Stomach (tissue), 8 donors: ENCODE measurements at regions not wholly inside any gene's neighbourhood (a gene's known extent, or its start where the extent isn't known, plus 50 kb on each side); places are given as distances from the start of the nearest gene placed in this dataset.

Experiments
- DNase-seq, 2 donors: peaks; one replicate each; pipeline versions ENCODE4 v3.0.0 to v3.0.0-alpha.2; 2013 to 2019
- H3K27ac ChIP-seq, 5 donors: fragments of 200-600 bp in 4 of 5; sonication (generic) in 4 of 5; one replicate each; pipeline ENCODE4 v1.5.1; 2013 to 2019; ENCODE audit warnings: mild to moderate bottlenecking in 1 of 5, moderate library complexity in 1 of 5
- H3K27me3 ChIP-seq, 3 donors: fragments of 200-600 bp; sonication (generic); one replicate each; pipeline ENCODE4 v1.5.1; 2017 to 2019; ENCODE audit warnings: mixed run types in 1 of 3
- H3K36me3 ChIP-seq, 4 donors: fragments of 200-600 bp; sonication (generic); 1 replicate in 3 of 4; 2 replicates in 1 of 4; pipeline ENCODE4 v1.5.1; 2016 to 2019
- H3K4me1 ChIP-seq, 4 donors: fragments of 200-600 bp; sonication (generic); one replicate each; pipeline ENCODE4 v1.5.1; 2016 to 2019
- H3K4me3 ChIP-seq, 4 donors: fragments of 200-600 bp; sonication (generic) in 3 of 4; one replicate each; pipeline ENCODE4 v1.5.1; 2016 to 2019; ENCODE audit warnings: mild to moderate bottlenecking in 1 of 4
- H3K9me3 ChIP-seq, 4 donors: fragments of 200-600 bp; sonication (generic); one replicate each; pipeline ENCODE4 v1.5.1; 2016 to 2019
- CTCF ChIP-seq, 7 experiments: fragments of 450-650 bp in 4 of 7; fragments of 200-600 bp in 3 of 7; sonication (generic) in 3 of 7; IDR thresholded peaks; one replicate each; pipeline ENCODE4 v1.5.1; 2016 to 2019; ENCODE audit warnings: antibody characterized with exemption in 7 of 7, control low read depth in 2 of 7, mild to moderate bottlenecking in 1 of 7
- EP300 ChIP-seq: sonication (generic); formaldehyde crosslinking; IDR thresholded peaks from one replicate; pipeline ENCODE4 v1.6.1; 2017; ENCODE audit warnings: antibody characterized with exemption
- POLR2A ChIP-seq, 4 donors: fragments of 450-650 bp; IDR thresholded peaks; one replicate each; pipeline ENCODE4 v1.6.1; 2016; ENCODE audit warnings: antibody characterized with exemption in 4 of 4, control low read depth in 2 of 4, mild to moderate bottlenecking in 1 of 4, moderate library complexity in 1 of 4
- POLR2AphosphoS5 ChIP-seq, 3 donors: sonication (generic); formaldehyde crosslinking; IDR thresholded peaks; one replicate each; pipeline ENCODE4 v1.6.1; 2016; ENCODE audit warnings: antibody characterized with exemption in 3 of 3
- WGBS, 5 donors: extraction: QIAGEN DNeasy Blood & Tissue Kit in 3 of 5; methylation state at CpG; one replicate each; pipeline versions ENCODE4 v1.1.5 to v1.1.7; 2013 to 2018; 5-methylcytosine and 5-hydroxymethylcytosine counted together
- intact Hi-C: fragments of 100-400 bp; cut with DNase I; formaldehyde crosslinking; loops from one replicate; pipeline ENCODE4 v1.15.1; 2023; ENCODE audit warnings: low total_unique reads
- donor health status: healthy with polysubstance abuse.
- donor health status: Bipolar disorder and iron deficiency.
- donor health status: healthy.

GRCh38 chr3:148460686-148461085 is 237.0 kb upstream of the AGTR1 start:
- no peak overlapping the region for H3K27ac ChIP-seq
- no peaks in the 10 kb centered on the region for H3K9me3 ChIP-seq
- intact Hi-C loops: no loop called here
- 84 to 93% (median 88%) methylated on average over 3 of the region's 3 CpGs for WGBS, 5 donors
- no peaks in the 10 kb centered on the region for H3K27me3 ChIP-seq
- no peak overlapping the region for H3K4me3 ChIP-seq
- TF ChIP-seq CTCF (IDR thresholded peaks at IDR 0.05) (no peak), EP300 (no peak), POLR2AphosphoS5 (IDR thresholded peaks at IDR 0.05) (no peak), POLR2A (IDR thresholded peaks at IDR 0.05) (no peak)
- DNase-seq: no peak
- H3K4me1 ChIP-seq: no peaks in the 10 kb centered on the region
- H3K36me3 ChIP-seq: no peaks in the 10 kb centered on the region

GRCh38 chr3:148464246-148464645 is 233.5 kb upstream of the AGTR1 start:
- DNase-seq: no peak
- H3K9me3 ChIP-seq: no peaks in the 10 kb centered on the region
- no peak overlapping the region for H3K4me3 ChIP-seq
- intact Hi-C loops: no loop called here
- H3K36me3 ChIP-seq: no peaks in the 10 kb centered on the region
- 53 to 70% (median 61%) methylated on average over 2 of the region's 2 CpGs for WGBS, 5 donors
- H3K27me3 ChIP-seq: no peaks in the 10 kb centered on the region
- H3K4me1 ChIP-seq: no peaks in the 10 kb centered on the region
- no peak overlapping the region for H3K27ac ChIP-seq
- TF ChIP-seq POLR2A (IDR thresholded peaks at IDR 0.05) (no peak), EP300 (no peak), POLR2AphosphoS5 (IDR thresholded peaks at IDR 0.05) (no peak)

GRCh38 chr3:148466143-148466542 is 231.6 kb upstream of the AGTR1 start:
- no peak overlapping the region for H3K27ac ChIP-seq
- intact Hi-C loops: no loop called here
- H3K36me3 ChIP-seq: no peaks in the 10 kb centered on the region
- DNase-seq: no peak
- 40 to 65% (median 49%) methylated on average over 2 of the region's 2 CpGs for WGBS, 5 donors
- no peaks in the 10 kb centered on the region for H3K4me1 ChIP-seq
- H3K27me3 ChIP-seq: no peaks in the 10 kb centered on the region
- TF ChIP-seq POLR2AphosphoS5 (IDR thresholded peaks at IDR 0.05): no peak
- no peak for TF ChIP-seq EP300
- no peak for TF ChIP-seq POLR2A (IDR thresholded peaks at IDR 0.05)
- no peak for TF ChIP-seq CTCF (IDR thresholded peaks at IDR 0.05)
- no peak overlapping the region for H3K4me3 ChIP-seq
- H3K9me3 ChIP-seq: no peaks in the 10 kb centered on the region

- intact Hi-C loops: no loop called here
These were observed 230.5 kb upstream of the AGTR1 start for GRCh38 chr3:148466980-148467740.

More at GRCh38 chr3:148466980-148467740, 230.5 kb upstream of the AGTR1 start:
- H3K27ac ChIP-seq: no peak overlapping the region
- H3K36me3 ChIP-seq: no peaks in the 10 kb centered on the region
- H3K4me3 ChIP-seq: no peak overlapping the region
- H3K9me3 ChIP-seq: no peaks in the 10 kb centered on the region
- no peaks in the 10 kb centered on the region for H3K27me3 ChIP-seq
- H3K4me1 ChIP-seq: no peaks in the 10 kb centered on the region
- no peak for DNase-seq
- TF ChIP-seq POLR2AphosphoS5 (IDR thresholded peaks at IDR 0.05) (no peak), EP300 (no peak), POLR2A (IDR thresholded peaks at IDR 0.05) (no peak), CTCF (IDR thresholded peaks at IDR 0.05) (no peak)
